ENCODE measurements at regions not wholly inside any gene's neighbourhood (a gene's known extent, or its start where the extent isn't known, plus 50 kb on each side); places are given as distances from the start of the nearest gene placed in this dataset.

DNA sequence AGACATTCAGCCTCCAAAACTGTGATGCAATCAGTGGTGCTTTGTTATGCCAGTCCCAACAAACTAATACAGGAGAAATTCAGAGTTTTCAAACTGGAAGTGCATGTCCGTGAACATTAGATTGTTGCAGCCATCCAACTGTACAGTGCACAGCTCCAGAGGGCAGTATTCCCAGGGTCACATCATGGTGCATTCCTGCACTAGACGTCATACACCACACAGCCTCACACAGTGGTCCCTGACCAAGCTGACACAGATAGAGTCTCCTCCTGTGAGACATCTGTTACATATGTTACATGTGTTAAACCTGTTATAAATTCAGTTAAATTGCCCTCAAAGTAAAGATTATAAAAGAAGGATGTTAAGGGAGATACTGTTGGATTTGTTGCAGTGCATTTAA lies 209.0 kb downstream of the LRRN1 start:
- ChIA-PET CTCF (no interaction called here), POLR2A (ENCODE audit: low non-redundant PET) (no interaction called here)
- intact Hi-C loops (cut with micrococcal nuclease; ENCODE audit: unreplicated experiment): no loop called here

GRCh38 chr3:4011166-4011565 lies 211.9 kb downstream of the LRRN1 start:
- ChIA-PET POLR2A (ENCODE audit: low non-redundant PET) (no interaction called here), CTCF (no interaction called here)
- H3K4me3 ChIP-seq (ENCODE audit: low read depth, low read length, poor library complexity, severe bottlenecking): no peak overlapping the region
- H3K36me3 ChIP-seq (ENCODE audit: insufficient read depth, low read length, poor library complexity, severe bottlenecking): no peaks in the 10 kb centered on the region
- no peaks in the 10 kb centered on the region for H3K27me3 ChIP-seq (replicated peaks; ENCODE audit: insufficient read depth, low read depth, low read length, poor library complexity)
- no TSS peak for BruUV-seq (replicated peaks)
- intact Hi-C loops (cut with micrococcal nuclease; ENCODE audit: unreplicated experiment): no loop called here
- H3K27ac ChIP-seq (ENCODE audit: low read depth, low read length, poor library complexity, severe bottlenecking): no peak overlapping the region
- no peaks in the 10 kb centered on the region for H3K4me1 ChIP-seq (ENCODE audit: insufficient read depth, low read length, poor library complexity, severe bottlenecking)
- TF ChIP-seq CTCF (conservative IDR thresholded peaks at IDR 0.05; ENCODE audit: low read depth, low read length): no peak
- no peak for TF ChIP-seq EZH2 (IDR thresholded peaks at IDR 0.05; ENCODE audit: borderline replicate concordance, low read depth, low read length, poor library complexity, severe bottlenecking)
- no peak for DNase-seq (ENCODE audit: low spot score)
- H3K9me3 ChIP-seq (ENCODE audit: low read depth, low read length, poor library complexity, severe bottlenecking): peaks cover 23% of the 10 kb centered on the region

More for the DNA sequence above, 209.0 kb downstream of the LRRN1 start:
- Histone ChIP-seq H3K9me3 (ENCODE audit: low read depth, low read length, poor library complexity, severe bottlenecking) (peaks cover 4% of the 10 kb centered on the region), H3K27ac (ENCODE audit: low read depth, low read length, poor library complexity, severe bottlenecking) (no peak overlapping the region), H3K36me3 (ENCODE audit: insufficient read depth, low read length, poor library complexity, severe bottlenecking) (no peaks in the 10 kb centered on the region), H3K4me1 (ENCODE audit: insufficient read depth, low read length, poor library complexity, severe bottlenecking) (no peaks in the 10 kb centered on the region), H3K4me3 (ENCODE audit: low read depth, low read length, poor library complexity, severe bottlenecking) (no peak overlapping the region), H3K27me3 (replicated peaks; ENCODE audit: insufficient read depth, low read depth, low read length, poor library complexity) (no peaks in the 10 kb centered on the region)
- BruUV-seq (replicated peaks): no TSS peak
- no peak for DNase-seq (ENCODE audit: low spot score)
- TF ChIP-seq CTCF (conservative IDR thresholded peaks at IDR 0.05; ENCODE audit: low read depth, low read length): no peak
- no peak for TF ChIP-seq EZH2 (IDR thresholded peaks at IDR 0.05; ENCODE audit: borderline replicate concordance, low read depth, low read length, poor library complexity, severe bottlenecking)

DNA sequence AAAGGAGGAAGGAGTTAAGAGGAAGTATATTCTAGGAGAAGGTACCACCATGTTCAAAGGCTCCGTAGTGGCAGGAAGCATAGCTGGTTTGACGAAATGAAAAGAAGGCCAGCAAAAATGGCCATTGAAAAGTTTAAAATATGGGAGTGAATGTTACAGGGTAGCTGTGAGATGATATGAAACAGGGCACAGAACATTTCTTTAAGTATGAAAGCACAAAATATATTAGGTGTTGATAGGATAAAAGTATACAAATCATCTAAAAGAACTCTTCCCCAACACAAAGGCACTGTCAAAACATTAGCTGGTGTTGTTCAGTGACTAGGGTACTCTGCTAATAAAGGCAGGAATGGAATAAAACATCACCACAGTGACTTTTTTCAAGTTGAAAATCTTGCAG lies 216.2 kb downstream of the LRRN1 start:
- no peak for DNase-seq (ENCODE audit: low spot score)
- CTCF ChIA-PET: no interaction called here

More for the DNA sequence above, 216.2 kb downstream of the LRRN1 start:
- intact Hi-C loops (cut with micrococcal nuclease; ENCODE audit: unreplicated experiment): no loop called here
- no peaks in the 10 kb centered on the region for H3K36me3 ChIP-seq (ENCODE audit: insufficient read depth, low read length, poor library complexity, severe bottlenecking)
- POLR2A ChIA-PET (ENCODE audit: low non-redundant PET): no interaction called here
- BruUV-seq (replicated peaks): no TSS peak
- peaks cover 33% of the 10 kb centered on the region for H3K9me3 ChIP-seq (ENCODE audit: low read depth, low read length, poor library complexity, severe bottlenecking)
- TF ChIP-seq CTCF (conservative IDR thresholded peaks at IDR 0.05; ENCODE audit: low read depth, low read length): no peak
- TF ChIP-seq EZH2 (IDR thresholded peaks at IDR 0.05; ENCODE audit: borderline replicate concordance, low read depth, low read length, poor library complexity, severe bottlenecking): no peak
- no peaks in the 10 kb centered on the region for H3K27me3 ChIP-seq (replicated peaks; ENCODE audit: insufficient read depth, low read depth, low read length, poor library complexity)
- H3K4me1 ChIP-seq (ENCODE audit: insufficient read depth, low read length, poor library complexity, severe bottlenecking): no peaks in the 10 kb centered on the region
- H3K27ac ChIP-seq (ENCODE audit: low read depth, low read length, poor library complexity, severe bottlenecking): no peak overlapping the region
- H3K4me3 ChIP-seq (ENCODE audit: low read depth, low read length, poor library complexity, severe bottlenecking): no peak overlapping the region
